Body of pancreas (tissue), 4 donors: ENCODE measurements at regions not wholly inside any gene's neighbourhood (a gene's known extent, or its start where the extent isn't known, plus 50 kb on each side); places are given as distances from the start of the nearest gene placed in this dataset.

Source experiments
- POLR2A ChIP-seq, 3 donors: fragments of 450-650 bp; IDR thresholded peaks; one replicate each; pipeline ENCODE4 v1.6.1; 2016; ENCODE audit warnings: antibody characterized with exemption in 3 of 3, mild to moderate bottlenecking in 2 of 3
- TF ChIP-seq, protein P1 (sequence below), 7 experiments: fragments of 450-650 bp in 4 of 7; fragments of 200-600 bp in 3 of 7; sonication (generic) in 3 of 7; IDR thresholded peaks; one replicate each; pipeline ENCODE4 v1.5.1; 2016 to 2019; ENCODE audit warnings: antibody characterized with exemption in 7 of 7

DNA sequence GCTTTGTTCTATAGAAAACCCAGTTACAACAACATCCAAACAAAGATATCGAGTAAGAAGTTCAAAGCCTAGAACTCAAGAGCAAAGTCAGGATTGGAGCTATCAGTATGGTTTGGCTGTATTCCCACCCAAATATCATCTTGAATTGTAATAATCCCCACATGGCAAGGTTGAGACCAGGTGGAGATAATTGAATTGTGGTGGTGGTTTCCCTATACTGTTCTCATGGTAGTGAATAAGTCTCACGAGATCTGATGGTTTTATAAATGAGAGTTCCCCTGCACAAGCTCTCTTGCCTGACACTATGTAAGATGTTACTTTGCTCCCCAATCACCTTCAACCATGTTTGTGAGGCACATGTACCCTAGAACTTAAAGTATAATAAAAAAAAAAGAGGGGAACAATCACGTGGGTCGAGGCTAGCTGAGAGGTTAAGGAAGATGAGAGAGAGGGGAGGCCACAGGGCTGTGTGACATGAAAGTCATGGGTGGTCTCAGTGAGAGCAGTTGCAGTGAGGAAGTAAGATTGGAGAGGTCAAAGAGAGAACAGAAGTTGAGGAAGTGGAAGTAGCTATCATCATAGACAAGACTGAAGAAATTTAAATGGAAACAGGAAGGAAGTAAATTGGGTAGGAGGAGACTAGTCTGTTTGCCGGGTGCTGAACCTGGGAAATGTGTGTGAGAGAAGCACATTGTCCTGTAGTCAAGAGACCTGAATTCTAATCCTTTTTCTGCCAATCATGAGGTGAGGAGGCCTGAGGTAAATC lies 80.1 kb upstream of the CD44 start:
- TF ChIP-seq, protein P1, sequence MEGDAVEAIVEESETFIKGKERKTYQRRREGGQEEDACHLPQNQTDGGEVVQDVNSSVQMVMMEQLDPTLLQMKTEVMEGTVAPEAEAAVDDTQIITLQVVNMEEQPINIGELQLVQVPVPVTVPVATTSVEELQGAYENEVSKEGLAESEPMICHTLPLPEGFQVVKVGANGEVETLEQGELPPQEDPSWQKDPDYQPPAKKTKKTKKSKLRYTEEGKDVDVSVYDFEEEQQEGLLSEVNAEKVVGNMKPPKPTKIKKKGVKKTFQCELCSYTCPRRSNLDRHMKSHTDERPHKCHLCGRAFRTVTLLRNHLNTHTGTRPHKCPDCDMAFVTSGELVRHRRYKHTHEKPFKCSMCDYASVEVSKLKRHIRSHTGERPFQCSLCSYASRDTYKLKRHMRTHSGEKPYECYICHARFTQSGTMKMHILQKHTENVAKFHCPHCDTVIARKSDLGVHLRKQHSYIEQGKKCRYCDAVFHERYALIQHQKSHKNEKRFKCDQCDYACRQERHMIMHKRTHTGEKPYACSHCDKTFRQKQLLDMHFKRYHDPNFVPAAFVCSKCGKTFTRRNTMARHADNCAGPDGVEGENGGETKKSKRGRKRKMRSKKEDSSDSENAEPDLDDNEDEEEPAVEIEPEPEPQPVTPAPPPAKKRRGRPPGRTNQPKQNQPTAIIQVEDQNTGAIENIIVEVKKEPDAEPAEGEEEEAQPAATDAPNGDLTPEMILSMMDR (IDR thresholded peaks at IDR 0.05) = no peak
- no peak for TF ChIP-seq POLR2A (IDR thresholded peaks at IDR 0.05)
